IgD-negative memory B cell (primary cell): ENCODE measurements at regions not wholly inside any gene's neighbourhood (a gene's known extent, or its start where the extent isn't known, plus 50 kb on each side); places are given as distances from the start of the nearest gene placed in this dataset.

Experiments
- H3K27ac Mint-ChIP-seq, 3 donors: one replicate each; pipeline ENCODE4 v1.8.0; 2020 to 2022; ENCODE audit warnings: mild to moderate bottlenecking in 3 of 3, mixed read lengths in 3 of 3, moderate library complexity in 1 of 3
- H3K27me3 Mint-ChIP-seq: one replicate; pipeline ENCODE4 v1.8.0; 2021; ENCODE audit warnings: mixed read lengths
- H3K36me3 Mint-ChIP-seq: one replicate; pipeline ENCODE4 v1.8.0; 2020; ENCODE audit warnings: mild to moderate bottlenecking, mixed read lengths
- H3K4me1 Mint-ChIP-seq, 3 donors: one replicate each; pipeline ENCODE4 v1.8.0; 2020 to 2022; ENCODE audit warnings: mixed read lengths in 3 of 3, mild to moderate bottlenecking in 1 of 3
- H3K4me3 Mint-ChIP-seq, 4 donors: one replicate each; pipeline ENCODE4 v1.8.0; 2020 to 2022; ENCODE audit warnings: mild to moderate bottlenecking in 4 of 4, mixed read lengths in 4 of 4, moderate library complexity in 3 of 4
- H3K9me3 Mint-ChIP-seq, 3 donors: one replicate each; pipeline ENCODE4 v1.8.0; 2020 to 2021; ENCODE audit warnings: mixed read lengths in 3 of 3, mild to moderate bottlenecking in 1 of 3

- H3K27ac Mint-ChIP-seq = no peak overlapping the region
- no peak overlapping the region for H3K4me3 Mint-ChIP-seq
- H3K9me3 Mint-ChIP-seq = no peaks in the 10 kb centered on the region
Observed at GRCh38 chr7:156446990-156447389, 193.6 kb upstream of the RNF32 start.

DNA sequence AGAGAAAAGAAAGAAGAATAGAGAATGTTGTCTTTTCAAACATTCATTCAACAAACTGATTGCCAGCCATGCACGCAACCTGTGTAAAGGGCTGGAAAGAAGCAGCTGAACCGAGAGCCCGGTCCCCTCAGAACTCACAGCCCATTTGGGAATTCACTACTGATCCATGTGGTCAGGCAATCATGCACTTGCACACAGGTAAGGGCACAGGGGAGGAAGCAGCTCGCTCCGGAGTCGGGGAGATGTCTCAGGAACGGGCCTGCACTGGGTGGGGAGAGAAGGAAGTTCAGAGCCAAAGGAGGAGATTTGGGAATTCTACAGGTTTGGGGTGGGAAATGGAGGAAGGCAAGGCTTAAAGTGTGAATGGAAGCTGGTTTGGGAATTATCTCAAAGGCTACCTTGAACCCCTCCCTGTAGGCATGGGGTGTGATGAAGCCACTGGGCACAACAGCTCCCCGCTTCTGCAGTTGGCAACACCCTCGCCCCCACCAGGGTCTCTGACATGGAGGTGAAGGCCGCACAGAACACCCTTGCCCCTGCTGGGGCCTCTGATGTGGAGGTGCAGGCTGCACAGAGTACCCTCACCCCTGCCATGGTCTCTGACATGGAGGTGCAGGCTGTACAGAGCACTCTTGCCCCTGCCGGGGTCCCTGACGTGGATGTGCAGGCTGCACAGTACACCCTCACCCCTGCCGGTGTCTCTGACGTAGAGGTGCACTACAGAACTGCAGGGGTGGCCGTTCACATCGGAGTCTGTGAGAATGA lies 194.4 kb upstream of the RNF32 start:
- Mint-ChIP-seq H3K36me3 (no peaks in the 10 kb centered on the region), H3K27ac (no peak overlapping the region), H3K4me3 (no peak overlapping the region), H3K27me3 (peaks cover 3% of the 10 kb centered on the region), H3K9me3 (no peaks in the 10 kb centered on the region), H3K4me1 (no peaks in the 10 kb centered on the region)

More at GRCh38 chr7:156446990-156447389, 193.6 kb upstream of the RNF32 start:
- Mint-ChIP-seq H3K27me3 (peaks cover 3% of the 10 kb centered on the region), H3K4me1 (no peaks in the 10 kb centered on the region), H3K36me3 (no peaks in the 10 kb centered on the region)

DNA sequence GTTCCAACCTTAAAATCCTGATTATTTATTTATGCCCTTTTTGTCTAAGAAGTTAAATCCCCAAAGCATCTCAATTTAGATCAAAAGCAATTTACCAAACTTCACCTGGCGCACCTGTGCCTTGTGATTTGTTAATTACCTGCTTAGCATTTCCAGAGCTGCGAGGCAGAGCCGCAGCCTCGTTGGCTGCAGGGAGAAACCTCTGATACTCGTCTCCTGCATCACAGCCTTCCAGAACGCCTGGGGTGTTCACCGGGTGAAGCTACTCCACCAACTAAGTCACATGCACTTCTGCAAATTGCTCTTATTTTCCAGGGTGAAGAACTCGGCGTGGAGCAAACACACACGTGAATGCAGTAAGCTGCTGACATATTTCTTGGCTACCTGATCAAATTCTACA lies 198.1 kb upstream of the RNF32 start:
- H3K9me3 Mint-ChIP-seq = no peaks in the 10 kb centered on the region
- H3K4me1 Mint-ChIP-seq = no peaks in the 10 kb centered on the region
- H3K4me3 Mint-ChIP-seq = no peak overlapping the region
- peaks cover 10% of the 10 kb centered on the region for H3K27me3 Mint-ChIP-seq
- H3K36me3 Mint-ChIP-seq = no peaks in the 10 kb centered on the region
- H3K27ac Mint-ChIP-seq = no peak overlapping the region

DNA sequence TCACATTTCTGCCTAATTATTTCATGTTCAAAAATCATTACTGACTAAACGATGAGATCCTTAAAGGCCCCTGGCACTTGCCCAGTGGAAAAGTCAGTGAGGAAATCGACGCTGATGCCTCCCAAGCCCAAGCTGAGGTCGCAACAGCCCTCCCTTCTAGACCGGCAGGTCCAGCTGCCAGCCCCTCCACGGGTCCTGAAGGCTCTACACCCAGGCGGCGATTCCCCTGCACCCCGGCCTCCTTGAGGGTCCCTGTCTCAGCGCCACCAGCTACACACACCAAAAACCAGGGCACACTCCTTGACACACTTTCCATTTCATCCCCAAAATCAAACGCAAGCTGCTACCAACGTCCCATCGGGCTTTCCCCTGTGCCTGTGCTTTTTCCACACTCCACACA lies 200.1 kb upstream of the RNF32 start:
- Mint-ChIP-seq H3K36me3 (no peaks in the 10 kb centered on the region), H3K4me1 (no peaks in the 10 kb centered on the region), H3K27ac (no peak overlapping the region), H3K9me3 (no peaks in the 10 kb centered on the region), H3K4me3 (no peak overlapping the region), H3K27me3 (peaks cover 8% of the 10 kb centered on the region)

GRCh38 chr7:156438011-156438410 lies 202.6 kb upstream of the RNF32 start:
- Mint-ChIP-seq H3K4me3 (no peak overlapping the region), H3K27me3 (peaks cover 7% of the 10 kb centered on the region), H3K4me1 (no peaks in the 10 kb centered on the region), H3K36me3 (no peaks in the 10 kb centered on the region), H3K27ac (no peak overlapping the region), H3K9me3 (peaks cover 0 to 5% (median 0%) of the 10 kb centered on the region in 3 donors)

DNA sequence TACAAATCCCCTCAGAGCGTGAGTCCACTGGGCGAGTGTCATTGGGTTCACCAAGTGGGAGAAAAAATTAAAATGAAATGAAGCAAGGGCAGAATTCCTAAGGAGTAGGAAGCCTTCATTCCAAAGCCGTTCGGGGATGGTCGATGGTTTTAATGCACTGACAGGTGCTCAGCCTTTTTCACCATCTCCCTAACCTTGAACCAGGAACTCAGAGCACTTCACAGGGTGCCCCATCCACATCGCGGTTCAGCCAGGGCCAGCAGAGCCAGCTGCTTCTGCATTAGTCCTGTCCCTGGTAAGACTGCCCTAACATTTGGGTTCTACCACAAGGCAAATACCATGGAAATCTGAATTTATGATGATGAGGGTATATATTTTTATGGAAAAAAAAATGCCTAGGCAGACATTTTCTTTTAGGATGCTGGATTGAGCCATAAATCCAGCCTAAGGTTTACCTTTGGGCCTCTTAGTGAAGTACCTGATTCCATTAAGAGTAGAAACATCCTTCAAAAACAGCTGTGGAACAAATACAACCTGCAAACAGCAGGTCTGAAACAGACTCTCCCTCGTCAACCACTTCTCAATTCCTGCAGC lies 203.5 kb upstream of the RNF32 start:
- Mint-ChIP-seq H3K27me3 (peaks cover 7% of the 10 kb centered on the region), H3K36me3 (no peaks in the 10 kb centered on the region), H3K4me3 (no peak overlapping the region), H3K9me3 (peaks cover 0 to 5% (median 0%) of the 10 kb centered on the region in 3 donors), H3K27ac (no peak overlapping the region), H3K4me1 (no peaks in the 10 kb centered on the region)

DNA sequence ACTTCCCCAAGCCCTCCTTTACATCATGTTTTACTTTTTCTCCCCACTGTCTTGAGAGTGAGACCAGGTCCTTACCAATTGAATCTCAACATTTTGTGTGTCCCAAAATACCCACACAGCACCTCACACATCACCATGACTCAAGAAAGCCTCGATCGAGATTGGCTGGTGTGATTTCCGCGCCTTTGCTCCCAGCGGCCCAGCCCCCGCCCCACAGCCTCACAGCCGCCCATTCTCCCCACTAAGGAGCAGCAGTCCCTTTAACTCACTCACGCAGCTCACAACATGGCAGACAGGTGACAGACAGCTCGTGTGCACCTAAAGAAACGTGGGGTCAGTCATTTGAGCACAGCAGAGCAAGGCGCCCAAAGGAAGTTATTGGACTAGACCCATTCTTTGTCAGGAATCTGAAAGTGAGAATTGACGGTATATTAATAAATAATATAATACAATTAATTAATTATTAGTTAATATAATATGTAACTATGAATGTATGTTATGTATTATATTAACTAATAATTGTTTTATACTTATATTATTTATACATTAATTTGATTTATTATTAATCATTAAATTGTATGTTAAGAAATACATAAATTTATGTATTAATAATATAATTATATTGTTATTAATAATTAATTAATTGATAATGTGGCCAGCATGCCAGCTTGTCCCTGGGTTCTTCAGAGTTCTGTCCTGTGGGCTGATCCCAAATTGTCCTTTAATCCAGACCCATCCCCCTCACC lies 204.9 kb upstream of the RNF32 start:
- H3K27ac Mint-ChIP-seq = no peak overlapping the region
- H3K4me1 Mint-ChIP-seq = no peaks in the 10 kb centered on the region
- no peak overlapping the region for H3K4me3 Mint-ChIP-seq
- no peaks in the 10 kb centered on the region for H3K36me3 Mint-ChIP-seq
- H3K27me3 Mint-ChIP-seq = peaks cover 2% of the 10 kb centered on the region
- H3K9me3 Mint-ChIP-seq = peaks cover 0 to 5% (median 0%) of the 10 kb centered on the region in 3 donors

- no peaks in the 10 kb centered on the region for H3K36me3 Mint-ChIP-seq
- H3K4me1 Mint-ChIP-seq = no peaks in the 10 kb centered on the region
- no peak overlapping the region for H3K4me3 Mint-ChIP-seq
- H3K27ac Mint-ChIP-seq = no peak overlapping the region
- H3K27me3 Mint-ChIP-seq = no peaks in the 10 kb centered on the region
- H3K9me3 Mint-ChIP-seq = peaks cover 0 to 5% (median 0%) of the 10 kb centered on the region in 3 donors
Observed at GRCh38 chr7:156434706-156435105, 205.9 kb upstream of the RNF32 start.

DNA sequence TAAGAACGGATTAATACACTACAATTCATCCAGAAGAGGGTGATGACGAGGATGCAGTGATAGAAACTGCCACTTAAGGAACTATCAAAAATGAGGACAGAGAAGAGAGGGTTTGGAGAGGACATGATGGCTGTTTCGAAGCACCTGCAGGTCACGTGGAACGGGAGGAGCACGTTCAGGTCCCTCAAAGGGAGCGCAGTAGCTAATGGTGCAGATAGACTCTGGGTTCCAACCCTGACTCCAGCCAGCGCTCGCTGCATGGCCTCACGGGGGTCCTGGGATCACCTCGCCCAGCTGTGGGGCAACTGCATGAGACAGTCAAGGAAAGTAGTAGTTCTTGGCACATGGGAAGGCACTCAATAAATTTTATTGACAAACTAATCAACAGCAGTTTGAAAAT lies 208.6 kb upstream of the RNF32 start:
- Mint-ChIP-seq H3K36me3 (no peaks in the 10 kb centered on the region), H3K4me3 (no peak overlapping the region), H3K9me3 (peaks cover 0 to 5% (median 0%) of the 10 kb centered on the region in 3 donors), H3K27ac (no peak overlapping the region), H3K27me3 (no peaks in the 10 kb centered on the region), H3K4me1 (no peaks in the 10 kb centered on the region)

DNA sequence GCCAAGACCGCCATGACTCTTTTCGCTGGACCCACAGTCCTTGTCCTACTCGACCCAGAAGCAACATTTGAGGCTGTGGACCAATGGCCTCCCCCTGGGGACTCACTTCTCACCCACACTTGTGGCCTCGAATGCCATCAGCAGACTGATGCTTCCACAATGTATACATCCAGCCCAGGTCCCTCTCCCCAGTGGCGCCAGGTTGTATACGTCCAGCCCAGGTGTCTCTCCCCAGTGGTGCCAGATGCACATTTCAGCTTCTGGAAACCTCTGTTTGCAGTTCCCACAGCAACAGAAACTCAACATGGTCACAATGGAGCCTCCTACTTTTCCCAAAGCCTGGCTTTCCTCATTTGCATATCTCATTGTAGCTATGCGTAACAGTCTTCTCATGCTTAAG lies 210.5 kb upstream of the RNF32 start:
- Mint-ChIP-seq H3K4me1 (no peaks in the 10 kb centered on the region), H3K27ac (no peak overlapping the region), H3K36me3 (peaks cover 2% of the 10 kb centered on the region), H3K9me3 (peaks cover 0 to 5% (median 0%) of the 10 kb centered on the region in 3 donors), H3K27me3 (no peaks in the 10 kb centered on the region), H3K4me3 (no peak overlapping the region)

GRCh38 chr7:156429514-156429913 lies 211.1 kb upstream of the RNF32 start:
- peaks cover 0 to 4% (median 0%) of the 10 kb centered on the region in 3 donors for H3K9me3 Mint-ChIP-seq
- H3K27me3 Mint-ChIP-seq = no peaks in the 10 kb centered on the region
- H3K4me1 Mint-ChIP-seq = no peaks in the 10 kb centered on the region
- H3K27ac Mint-ChIP-seq = no peak overlapping the region
- no peak overlapping the region for H3K4me3 Mint-ChIP-seq
- H3K36me3 Mint-ChIP-seq = peaks cover 2% of the 10 kb centered on the region

GRCh38 chr7:156423876-156424275 lies 216.7 kb upstream of the RNF32 start:
- Mint-ChIP-seq H3K27ac (no peak overlapping the region), H3K4me1 (no peaks in the 10 kb centered on the region), H3K36me3 (peaks cover 2% of the 10 kb centered on the region), H3K9me3 (peaks cover 2 to 6% (median 3%) of the 10 kb centered on the region in 3 donors), H3K4me3 (no peak overlapping the region), H3K27me3 (no peaks in the 10 kb centered on the region)

DNA sequence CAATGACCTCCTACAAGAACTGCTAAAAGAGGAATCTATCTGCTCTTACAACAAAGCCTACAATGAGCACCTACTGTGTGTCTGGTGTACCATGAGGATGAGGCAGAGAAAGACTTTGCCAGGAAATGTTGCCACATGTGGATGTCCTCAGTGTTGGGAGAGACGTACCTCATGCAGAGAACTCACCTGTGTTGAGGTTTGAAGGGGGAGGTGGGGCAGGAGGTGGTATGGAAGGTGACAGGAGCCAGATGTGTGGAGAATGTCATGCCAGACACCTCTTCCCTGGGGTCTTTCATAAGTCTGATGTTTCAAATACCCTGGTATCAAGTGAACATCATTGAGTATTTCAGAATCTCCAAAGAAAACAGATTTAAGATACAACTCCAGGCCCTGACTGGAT lies 220.1 kb upstream of the RNF32 start:
- Mint-ChIP-seq H3K4me1 (no peaks in the 10 kb centered on the region), H3K27ac (no peak overlapping the region), H3K9me3 (peaks cover 2 to 6% (median 3%) of the 10 kb centered on the region in 3 donors), H3K36me3 (peaks cover under 1% of the 10 kb centered on the region), H3K4me3 (no peak overlapping the region), H3K27me3 (peaks cover 3% of the 10 kb centered on the region)

DNA sequence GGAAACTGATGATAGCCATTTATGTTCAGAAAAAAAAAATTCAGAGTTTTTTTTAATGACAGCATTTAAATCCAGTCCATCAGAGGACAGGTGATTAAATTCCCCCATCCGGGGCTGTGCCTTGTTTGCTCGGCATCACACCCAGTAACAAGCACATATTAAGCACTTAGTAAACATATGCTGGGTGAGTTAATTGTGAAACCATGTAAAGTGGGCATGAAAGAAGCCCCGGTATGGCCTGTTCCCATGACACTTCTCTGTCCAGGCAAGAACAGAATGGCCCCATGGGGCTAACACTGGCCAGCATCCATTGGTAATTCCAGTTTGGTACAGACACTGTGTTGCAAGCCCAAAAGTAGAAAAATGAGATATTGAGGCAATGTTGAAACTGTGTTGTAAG lies 220.8 kb upstream of the RNF32 start:
- Mint-ChIP-seq H3K4me3 (no peak overlapping the region), H3K9me3 (peaks cover 2 to 6% (median 3%) of the 10 kb centered on the region in 3 donors), H3K4me1 (no peaks in the 10 kb centered on the region), H3K27ac (no peak overlapping the region), H3K27me3 (peaks cover 3% of the 10 kb centered on the region), H3K36me3 (no peaks in the 10 kb centered on the region)

DNA sequence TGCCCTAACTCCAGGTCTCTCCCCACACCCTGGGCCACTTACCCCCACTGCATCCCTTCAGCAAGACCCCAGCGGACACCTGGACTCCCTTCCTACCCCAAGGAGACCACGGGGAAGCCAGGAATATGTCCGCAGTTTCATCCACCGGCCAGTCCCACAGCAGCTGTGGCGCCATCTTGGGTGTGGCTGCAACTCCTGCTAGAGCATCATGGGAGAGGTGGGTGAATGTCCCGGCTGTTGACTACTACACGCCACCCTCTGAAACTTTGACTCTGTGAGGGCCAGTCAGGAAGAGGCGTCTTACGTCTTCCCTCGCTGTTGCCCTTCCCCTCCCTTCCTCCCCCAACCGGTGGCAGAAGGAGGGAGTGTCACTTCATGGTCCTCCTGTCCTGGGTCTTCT lies 238.3 kb upstream of the RNF32 start:
- Mint-ChIP-seq H3K9me3 (no peaks in the 10 kb centered on the region), H3K4me1 (no peaks in the 10 kb centered on the region), H3K36me3 (no peaks in the 10 kb centered on the region), H3K27ac (peak overlapping the region in 1 of 3 donors; percentile 19), H3K27me3 (peaks cover 2% of the 10 kb centered on the region), H3K4me3 (no peak overlapping the region)
